Upper lobe of left lung (tissue), 6 donors: ENCODE measurements at regions not wholly inside any gene's neighbourhood (a gene's known extent, or its start where the extent isn't known, plus 50 kb on each side); places are given as distances from the start of the nearest gene placed in this dataset.

Experiments used
- ATAC-seq, 2 donors: fragments of 200-7000 bp; cut with Tn5 transposase; one replicate each; pipeline ENCODE4 v1.9.1; 2022; ENCODE audit warnings: mild to moderate bottlenecking in 2 of 2, moderate library complexity in 2 of 2; ENCODE audit not compliant: low FRiP score in 2 of 2
- DNase-seq, 2 donors: peaks; one replicate each; pipeline ENCODE4 v3.0.0-alpha.2; 2019 to 2020
- H3K27ac ChIP-seq, 4 donors: fragments of 200-600 bp; sonication (generic); one replicate each; pipeline ENCODE4 v1.5.1; 2016 to 2019
- H3K27me3 ChIP-seq, 4 donors: fragments of 200-600 bp; sonication (generic); one replicate each; pipeline ENCODE4 v1.5.1; 2017 to 2019
- H3K36me3 ChIP-seq, 4 donors: fragments of 200-600 bp; sonication (generic); one replicate each; pipeline ENCODE4 v1.5.1; 2016 to 2019
- H3K4me1 ChIP-seq, 4 donors: fragments of 200-600 bp; sonication (generic); one replicate each; pipeline ENCODE4 v1.5.1; 2018 to 2019
- H3K4me3 ChIP-seq, 4 donors: fragments of 200-600 bp; sonication (generic); one replicate each; pipeline ENCODE4 v1.5.1; 2017 to 2019; ENCODE audit warnings: mild to moderate bottlenecking in 2 of 4, moderate library complexity in 1 of 4
- H3K9me3 ChIP-seq, 4 donors: fragments of 200-600 bp; sonication (generic); one replicate each; pipeline ENCODE4 v1.5.1; 2018 to 2019
- EP300 ChIP-seq, 4 donors: sonication (generic); formaldehyde crosslinking; IDR thresholded peaks; one replicate each; pipeline ENCODE4 v1.5.1; 2017; ENCODE audit warnings: antibody characterized with exemption in 4 of 4, control low read depth in 2 of 4
- POLR2A ChIP-seq, 4 donors: fragments of 450-650 bp; IDR thresholded peaks; one replicate each; pipeline ENCODE4 v1.5.1; 2016 to 2017; ENCODE audit warnings: antibody characterized with exemption in 4 of 4, mild to moderate bottlenecking in 2 of 4
- POLR2AphosphoS5 ChIP-seq, 2 donors: sonication (generic); formaldehyde crosslinking; IDR thresholded peaks; one replicate each; pipeline ENCODE4 v1.5.1; 2017; ENCODE audit warnings: antibody characterized with exemption in 2 of 2
- WGBS, 2 donors: methylation state at CpG; one replicate each; pipeline ENCODE4 v1.1.5; 2017 to 2018; 5-methylcytosine and 5-hydroxymethylcytosine counted together
- TF ChIP-seq, protein P1 (sequence below), 6 experiments: fragments of 450-650 bp in 4 of 6; fragments of 200-600 bp in 2 of 6; sonication (generic) in 2 of 6; IDR thresholded peaks; one replicate each; pipeline ENCODE4 v1.5.1; 2016 to 2019; ENCODE audit warnings: antibody characterized with exemption in 6 of 6
- donor health status: DM: no; HTN: no; CAD: no; lungs with moderate emphysema.
- donor health status: DM: no; HTN: yes; CAD: no; lungs with severe emphysema.

DNA sequence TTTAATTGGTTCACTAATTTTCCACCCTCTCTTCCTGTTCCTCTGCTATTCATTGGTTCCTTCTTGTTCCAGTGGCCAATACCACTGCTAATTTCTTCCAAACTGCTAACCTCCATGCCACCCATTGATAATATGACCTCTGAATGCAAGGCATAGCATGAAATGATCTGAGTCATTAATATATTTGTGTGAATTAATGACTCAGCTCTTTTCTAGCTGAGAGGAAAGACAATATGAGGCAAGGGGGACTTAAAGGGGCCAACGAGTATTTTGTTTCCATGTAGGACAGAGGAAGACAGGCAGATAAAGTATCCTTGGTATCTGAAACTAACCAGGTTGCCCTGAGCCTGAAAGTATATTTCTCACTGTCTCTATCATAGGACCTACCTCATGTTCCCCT lies 154.3 kb upstream of the BRINP1 start:
- Histone ChIP-seq H3K27me3 (no peaks in the 10 kb centered on the region), H3K9me3 (no peaks in the 10 kb centered on the region), H3K4me3 (no peak overlapping the region), H3K36me3 (no peaks in the 10 kb centered on the region), H3K27ac (no peak overlapping the region), H3K4me1 (no peaks in the 10 kb centered on the region)
- TF ChIP-seq POLR2AphosphoS5 (IDR thresholded peaks at IDR 0.05) (no peak), EP300 (IDR thresholded peaks at IDR 0.05) (no peak), POLR2A (IDR thresholded peaks at IDR 0.05) (no peak)
- TF ChIP-seq, protein P1, sequence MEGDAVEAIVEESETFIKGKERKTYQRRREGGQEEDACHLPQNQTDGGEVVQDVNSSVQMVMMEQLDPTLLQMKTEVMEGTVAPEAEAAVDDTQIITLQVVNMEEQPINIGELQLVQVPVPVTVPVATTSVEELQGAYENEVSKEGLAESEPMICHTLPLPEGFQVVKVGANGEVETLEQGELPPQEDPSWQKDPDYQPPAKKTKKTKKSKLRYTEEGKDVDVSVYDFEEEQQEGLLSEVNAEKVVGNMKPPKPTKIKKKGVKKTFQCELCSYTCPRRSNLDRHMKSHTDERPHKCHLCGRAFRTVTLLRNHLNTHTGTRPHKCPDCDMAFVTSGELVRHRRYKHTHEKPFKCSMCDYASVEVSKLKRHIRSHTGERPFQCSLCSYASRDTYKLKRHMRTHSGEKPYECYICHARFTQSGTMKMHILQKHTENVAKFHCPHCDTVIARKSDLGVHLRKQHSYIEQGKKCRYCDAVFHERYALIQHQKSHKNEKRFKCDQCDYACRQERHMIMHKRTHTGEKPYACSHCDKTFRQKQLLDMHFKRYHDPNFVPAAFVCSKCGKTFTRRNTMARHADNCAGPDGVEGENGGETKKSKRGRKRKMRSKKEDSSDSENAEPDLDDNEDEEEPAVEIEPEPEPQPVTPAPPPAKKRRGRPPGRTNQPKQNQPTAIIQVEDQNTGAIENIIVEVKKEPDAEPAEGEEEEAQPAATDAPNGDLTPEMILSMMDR (IDR thresholded peaks at IDR 0.05): no peak
- WGBS, 2 donors: 78 to 84% methylated on average over 1 of the region's 1 CpG
- ATAC-seq (no peak), DNase-seq (no peak)

DNA sequence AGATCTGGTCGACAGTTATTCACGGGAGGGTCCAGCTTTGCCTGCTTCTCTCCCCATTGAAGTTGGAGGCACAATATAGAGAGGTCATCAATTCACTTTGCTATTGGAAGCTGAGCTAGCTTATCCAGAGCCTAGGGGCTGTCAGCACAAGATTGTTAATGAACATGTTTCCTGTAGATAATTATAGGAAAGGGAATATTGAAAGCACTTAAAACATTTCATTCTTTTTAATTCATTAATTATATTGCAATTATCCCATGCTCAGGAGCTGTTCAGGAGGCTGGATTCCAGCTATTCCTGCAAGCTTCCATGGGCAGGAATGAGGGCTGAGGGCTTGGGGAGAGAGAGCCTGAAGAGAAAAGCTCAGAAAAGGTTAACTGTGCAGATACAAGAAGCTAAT lies 153.1 kb upstream of the BRINP1 start:
- H3K36me3 ChIP-seq: no peaks in the 10 kb centered on the region
- H3K4me3 ChIP-seq: no peak overlapping the region
- no peak for ATAC-seq
- H3K9me3 ChIP-seq: no peaks in the 10 kb centered on the region
- WGBS, 2 donors: 80 to 85% methylated on average over 2 of the region's 2 CpGs
- DNase-seq: no peak
- no peak overlapping the region for H3K27ac ChIP-seq
- no peak for TF ChIP-seq EP300 (IDR thresholded peaks at IDR 0.05)
- TF ChIP-seq POLR2A (IDR thresholded peaks at IDR 0.05): no peak
- TF ChIP-seq POLR2AphosphoS5 (IDR thresholded peaks at IDR 0.05): no peak
- TF ChIP-seq, protein P1 (IDR thresholded peaks at IDR 0.05): no peak
- H3K4me1 ChIP-seq: no peaks in the 10 kb centered on the region
- H3K27me3 ChIP-seq: no peaks in the 10 kb centered on the region

DNA sequence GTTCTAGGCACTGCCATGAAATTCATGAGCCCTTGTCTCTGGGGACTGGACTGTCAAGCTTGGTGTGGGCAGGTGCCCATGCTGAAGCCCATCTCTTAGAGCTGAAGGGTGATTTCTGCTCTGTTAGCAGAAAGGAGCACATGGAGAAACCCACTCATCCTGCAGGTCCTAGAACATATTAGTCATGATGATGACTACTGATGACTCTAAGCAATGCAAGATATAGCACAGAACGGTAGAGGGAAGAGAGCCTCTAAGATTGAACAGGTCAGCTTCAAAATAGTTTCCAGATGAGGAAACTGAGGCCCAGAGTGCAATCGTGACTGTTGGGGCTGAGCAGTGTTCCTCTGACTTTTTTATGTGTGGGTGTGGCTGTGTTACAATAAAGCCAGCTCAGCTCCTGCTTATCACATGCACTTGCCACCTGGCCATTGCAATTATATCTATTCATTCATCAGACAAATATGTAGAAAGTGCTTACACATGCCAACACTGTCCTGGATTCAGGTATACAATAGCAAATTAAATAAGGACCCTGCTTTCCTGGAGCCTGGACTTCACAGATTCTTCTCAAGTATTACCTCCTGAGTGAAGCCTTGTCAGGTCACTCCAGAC lies 140.2 kb upstream of the BRINP1 start:
- H3K27ac ChIP-seq: no peak overlapping the region
- H3K27me3 ChIP-seq: no peaks in the 10 kb centered on the region
- no peaks in the 10 kb centered on the region for H3K4me1 ChIP-seq
- H3K9me3 ChIP-seq: no peaks in the 10 kb centered on the region
- DNase-seq (no peak), ATAC-seq (no peak)
- WGBS, 2 donors: 83 to 84% methylated on average over 2 of the region's 2 CpGs
- H3K36me3 ChIP-seq: no peaks in the 10 kb centered on the region
- no peak overlapping the region for H3K4me3 ChIP-seq
- TF ChIP-seq POLR2A (IDR thresholded peaks at IDR 0.05): no peak
- TF ChIP-seq POLR2AphosphoS5 (IDR thresholded peaks at IDR 0.05): no peak
- TF ChIP-seq EP300 (IDR thresholded peaks at IDR 0.05): no peak
- TF ChIP-seq, protein P1 (IDR thresholded peaks at IDR 0.05): no peak

DNA sequence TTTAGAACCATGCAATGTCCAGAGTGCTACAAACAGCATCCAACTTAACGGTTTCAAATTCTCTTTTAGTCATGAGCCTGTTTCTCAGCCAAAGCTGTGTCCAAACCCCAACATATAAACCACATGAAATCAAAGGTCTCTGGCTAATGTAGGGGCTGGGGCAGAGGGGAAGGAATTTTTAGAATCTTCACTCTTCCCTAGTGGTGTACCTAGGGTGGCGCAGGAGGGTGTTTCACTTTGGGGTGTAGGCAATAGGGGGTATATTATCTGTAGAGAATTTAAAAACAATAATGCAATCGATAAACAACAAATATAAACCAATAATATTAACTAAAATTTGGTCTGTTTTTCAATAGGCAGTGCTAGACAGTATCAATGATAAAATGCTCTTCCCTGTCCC lies 132.1 kb upstream of the BRINP1 start:
- no peak for ATAC-seq
- Histone ChIP-seq H3K27ac (no peak overlapping the region), H3K4me1 (no peaks in the 10 kb centered on the region), H3K27me3 (no peaks in the 10 kb centered on the region), H3K4me3 (no peak overlapping the region), H3K36me3 (no peaks in the 10 kb centered on the region), H3K9me3 (no peaks in the 10 kb centered on the region)
- 86 to 95% methylated on average over 3 of the region's 3 CpGs for WGBS, 2 donors
- no peak for DNase-seq
- TF ChIP-seq EP300 (IDR thresholded peaks at IDR 0.05) (no peak), POLR2A (IDR thresholded peaks at IDR 0.05) (no peak), POLR2AphosphoS5 (IDR thresholded peaks at IDR 0.05) (no peak)
- TF ChIP-seq, protein P1 (IDR thresholded peaks at IDR 0.05): no peak

DNA sequence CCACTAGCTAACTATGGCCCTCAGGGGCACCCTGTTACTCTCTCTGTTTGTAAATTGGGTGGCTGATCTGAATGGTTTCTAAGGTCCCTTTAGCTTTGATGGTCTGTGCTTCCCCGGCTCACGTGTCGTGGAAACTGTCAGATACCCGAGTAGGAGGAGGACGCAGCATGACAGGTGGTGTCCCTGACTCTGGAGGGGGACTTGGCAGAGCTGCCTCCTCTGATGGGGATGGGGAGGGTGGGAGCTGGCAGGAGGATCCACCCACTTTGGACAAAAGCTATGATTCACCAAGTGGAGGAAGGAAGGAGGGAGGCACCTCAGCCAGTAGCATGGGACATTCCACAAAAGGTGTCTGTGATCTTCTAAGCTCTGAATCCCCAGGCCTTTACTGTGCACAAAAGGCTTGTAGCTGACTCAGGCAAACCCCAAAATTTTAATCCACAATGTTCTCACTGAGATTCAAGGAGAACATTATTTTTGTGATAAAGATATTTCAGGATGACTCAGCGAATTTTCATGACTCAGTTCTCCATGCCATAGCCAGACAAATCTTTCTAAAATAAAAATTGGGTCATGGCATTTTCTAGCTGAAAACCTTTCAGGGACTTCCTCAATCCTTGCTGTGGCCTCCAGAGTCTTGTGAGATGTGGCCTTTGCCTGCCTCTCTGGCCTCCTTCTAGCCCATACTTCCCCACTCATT lies 131.0 kb upstream of the BRINP1 start:
- no peak for DNase-seq
- H3K4me3 ChIP-seq: no peak overlapping the region

More for the DNA sequence above, 131.0 kb upstream of the BRINP1 start:
- no peak for ATAC-seq
- no peak overlapping the region for H3K27ac ChIP-seq
- TF ChIP-seq, protein P1 (IDR thresholded peaks at IDR 0.05): no peak
- no peak for TF ChIP-seq POLR2AphosphoS5 (IDR thresholded peaks at IDR 0.05)
- TF ChIP-seq POLR2A (IDR thresholded peaks at IDR 0.05): no peak
- no peak for TF ChIP-seq EP300 (IDR thresholded peaks at IDR 0.05)
- 88 to 93% methylated on average over 5 to 6 of the region's 6 CpGs for WGBS, 2 donors
- H3K9me3 ChIP-seq: no peaks in the 10 kb centered on the region
- H3K36me3 ChIP-seq: no peaks in the 10 kb centered on the region
- H3K4me1 ChIP-seq: no peaks in the 10 kb centered on the region
- H3K27me3 ChIP-seq: no peaks in the 10 kb centered on the region
